HPDE6-E6E7 (cell line): ENCODE measurements at regions not wholly inside any gene's neighbourhood (a gene's known extent, or its start where the extent isn't known, plus 50 kb on each side); places are given as distances from the start of the nearest gene placed in this dataset.
"Not testable (repeated sequence)": the region's sequence is repeated elsewhere in the genome, so short reads cannot be mapped to it uniquely, and the experiment has no call there.

Source experiments
- DNase-seq: peaks from one replicate; pipeline ENCODE4 v3.0.0; 2011; ENCODE audit warnings: missing footprints; ENCODE audit errors: extremely low spot score

GRCh38 chr11:42301777-42302176 is 842.3 kb upstream of the LRRC4C start:
- DNase-seq, result no peak

- DNase-seq, result no peak
Measured at GRCh38 chr11:42311514-42311913, 852.1 kb upstream of the LRRC4C start.

DNA sequence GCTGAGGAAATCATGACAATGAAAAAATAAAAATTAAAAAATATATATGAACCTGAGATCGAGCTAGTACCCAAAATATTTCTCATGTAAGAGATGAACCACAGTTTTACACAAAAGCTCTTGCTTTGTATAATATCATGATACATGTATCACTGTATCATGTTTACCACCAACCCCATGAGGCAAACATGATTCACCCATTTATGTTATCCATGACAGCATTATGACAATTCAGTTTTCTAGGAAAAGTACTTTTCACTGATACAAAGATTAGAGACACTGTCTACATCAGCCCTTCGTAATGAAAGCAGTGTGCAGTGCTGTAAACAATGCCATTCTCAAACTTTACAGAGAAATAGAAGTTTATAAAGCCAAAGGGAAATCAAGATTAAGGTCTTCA is 852.5 kb upstream of the LRRC4C start:
- no peak for DNase-seq

DNA sequence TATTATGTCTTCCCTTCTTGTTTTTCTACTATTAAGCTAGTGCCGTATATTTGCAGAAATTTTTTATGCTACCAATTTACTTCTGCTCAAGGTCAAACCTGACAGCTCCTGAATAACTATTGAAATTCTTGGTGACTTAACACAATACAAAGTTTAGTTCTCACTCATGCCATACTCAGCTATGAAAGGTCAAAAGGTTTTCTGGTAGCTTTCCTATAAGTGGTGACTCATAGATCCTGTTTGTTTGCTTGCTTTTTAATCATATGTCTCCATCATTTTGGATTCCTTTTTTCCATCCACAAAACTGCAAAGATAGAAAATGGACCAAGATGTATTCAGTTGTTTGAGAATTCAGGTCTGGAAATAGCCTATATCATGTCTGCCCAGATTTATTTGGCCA is 855.8 kb upstream of the LRRC4C start:
- DNase-seq, result no peak

- DNase-seq, result no peak
Measured at GRCh38 chr11:42315846-42316245, 856.4 kb upstream of the LRRC4C start.

- no peak for DNase-seq
Measured at GRCh38 chr11:42319921-42320320, 860.5 kb upstream of the LRRC4C start.

DNA sequence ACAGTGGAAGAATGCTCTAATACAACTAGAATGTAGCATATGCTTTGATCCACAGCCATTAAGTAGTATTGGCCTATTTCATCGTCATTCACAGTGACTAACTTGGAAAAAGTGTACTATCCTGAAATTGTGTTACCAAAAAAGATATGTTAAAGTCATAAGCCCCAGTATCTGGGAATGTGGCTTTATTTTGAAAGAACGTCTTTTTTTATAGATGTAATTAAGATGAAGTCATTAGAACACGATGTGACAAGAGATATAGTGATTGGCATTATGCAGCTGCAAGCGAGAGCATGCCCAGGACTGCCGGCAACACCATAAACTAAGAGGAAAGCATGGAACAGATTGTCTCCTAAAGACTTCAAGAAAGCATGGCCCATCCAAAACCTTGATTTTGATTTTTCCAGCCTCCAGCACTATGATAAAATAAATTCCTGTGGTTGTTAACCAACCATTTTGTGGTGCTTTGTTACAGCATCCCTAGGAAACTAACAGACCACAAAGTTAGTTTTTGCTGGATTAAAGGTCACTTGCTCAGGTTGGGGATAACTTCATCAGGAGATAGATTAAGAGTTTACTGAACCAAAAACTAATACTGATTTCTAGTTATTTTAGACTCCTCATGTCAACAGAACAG is 870.6 kb upstream of the LRRC4C start:
- no peak for DNase-seq

DNA sequence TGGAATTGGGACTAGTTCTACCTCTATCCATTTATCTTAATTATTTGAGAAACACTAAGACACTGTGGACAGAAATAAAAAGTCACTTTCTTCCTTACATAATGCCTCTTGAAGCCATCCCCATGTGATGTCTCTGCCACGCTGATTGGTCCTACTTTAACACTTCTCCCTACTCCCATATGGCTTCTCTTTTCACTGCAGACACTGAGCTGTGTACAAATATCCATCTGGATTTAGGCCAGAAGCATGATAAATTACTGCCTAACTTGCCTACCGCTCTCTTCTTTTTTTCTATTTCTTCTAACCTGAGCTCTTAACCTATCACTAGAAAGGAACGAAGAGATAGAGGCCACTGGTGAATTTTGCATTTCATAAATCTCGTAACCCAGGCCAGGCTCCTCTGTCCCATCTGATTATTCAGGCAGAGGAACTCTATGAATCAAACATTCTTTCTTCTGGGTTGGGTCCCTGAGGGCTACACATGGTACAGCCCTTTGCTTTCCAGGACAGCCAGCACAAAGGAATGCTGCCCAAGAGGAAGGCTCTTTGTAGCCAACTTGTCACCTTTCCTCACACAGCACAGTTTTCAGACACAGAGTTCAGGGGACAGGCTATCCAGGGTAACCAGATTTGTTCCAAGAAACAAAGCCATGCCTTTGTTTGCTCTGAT is 878.5 kb upstream of the LRRC4C start:
- DNase-seq, result no peak

GRCh38 chr11:42344204-42344792 is 884.8 kb upstream of the LRRC4C start:
- no peak for DNase-seq

- DNase-seq, result no peak
Measured at GRCh38 chr11:42345933-42346332, 886.5 kb upstream of the LRRC4C start.

- no peak for DNase-seq
Measured at GRCh38 chr11:42363701-42364100, 904.2 kb upstream of the LRRC4C start.

- DNase-seq, result no peak
Measured at GRCh38 chr11:42390116-42390515, 921.7 kb upstream of the API5 start.

DNA sequence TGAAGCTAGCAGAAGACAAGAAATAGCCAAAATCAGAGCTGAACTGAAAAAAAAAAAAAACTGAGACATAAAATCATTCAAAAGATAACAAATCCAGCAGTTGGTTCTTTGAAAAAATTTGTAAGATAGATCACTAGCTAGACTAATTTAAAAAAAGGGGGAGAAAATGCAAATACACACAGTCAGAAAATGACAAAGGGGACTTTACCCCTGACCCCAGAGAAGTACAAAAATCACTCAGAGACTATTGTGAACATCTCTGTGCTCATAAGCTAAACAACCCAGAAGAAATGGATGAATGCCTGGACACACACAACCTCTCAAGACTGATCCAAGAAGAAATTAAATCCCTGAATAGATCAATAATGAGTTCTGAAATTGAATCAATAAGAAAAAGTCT is 914.3 kb upstream of the API5 start:
- no peak for DNase-seq

DNA sequence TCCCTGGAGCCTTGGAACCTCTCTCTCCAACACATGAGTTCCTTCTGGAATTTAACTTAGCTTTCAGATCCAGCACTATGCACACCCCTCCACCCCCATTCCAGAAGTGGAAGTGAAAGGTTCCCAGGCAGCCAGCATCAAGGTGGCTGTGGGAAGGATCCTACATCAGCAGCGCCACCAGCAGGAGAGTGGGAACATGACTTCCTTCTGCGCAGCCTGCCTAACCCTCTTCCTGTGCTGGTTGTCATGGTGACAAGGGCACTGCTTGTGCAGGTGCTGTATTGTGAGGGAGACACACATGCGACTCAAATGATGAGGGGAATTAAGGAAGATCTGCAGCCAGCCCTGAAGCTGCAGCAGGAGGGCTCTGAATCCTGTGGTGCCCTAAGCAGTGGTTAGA is 904.5 kb upstream of the API5 start:
- DNase-seq, result no peak

GRCh38 chr11:42410251-42410955 is 901.4 kb upstream of the API5 start:
- no peak for DNase-seq

DNA sequence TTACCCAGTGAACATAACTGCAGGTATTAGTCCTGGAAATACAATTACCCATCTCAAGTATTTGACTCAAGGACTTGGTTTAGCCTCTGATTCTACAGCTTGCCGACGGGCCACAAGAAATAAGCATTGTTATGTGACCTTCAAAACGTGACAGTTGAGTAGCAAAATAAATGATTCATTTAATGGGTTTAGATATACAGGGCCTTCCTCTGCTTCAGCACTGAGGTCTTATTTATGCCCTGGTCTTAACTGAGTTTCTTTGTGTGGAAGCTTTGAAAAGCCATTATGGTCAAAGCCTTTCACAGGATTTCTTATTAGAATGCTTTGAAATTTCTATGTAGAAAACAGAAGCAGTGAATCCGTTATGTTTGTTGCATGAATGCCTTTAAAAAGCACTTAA is 899.2 kb upstream of the API5 start:
- no peak for DNase-seq

DNA sequence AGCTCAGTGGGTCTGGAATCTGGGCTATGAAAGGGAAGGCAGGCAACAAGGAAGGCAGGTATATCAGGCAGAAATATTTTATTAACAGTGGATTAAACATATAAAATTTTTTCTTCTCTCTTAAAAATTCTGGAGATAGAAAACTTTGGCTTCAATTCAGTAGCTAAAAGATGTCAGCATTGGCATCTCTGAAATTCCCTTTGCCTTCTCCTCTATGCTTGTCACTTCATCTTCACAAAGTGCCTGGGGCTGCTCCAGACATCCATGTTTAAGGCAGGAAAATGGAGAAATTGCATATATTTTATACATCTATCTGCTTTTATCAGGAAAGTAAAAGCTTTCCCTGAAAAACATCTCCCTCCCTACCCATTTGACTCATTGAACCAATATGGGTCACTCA is 894.1 kb upstream of the API5 start:
- DNase-seq, result no peak

- DNase-seq, result no peak
Measured at GRCh38 chr11:42422090-42422489, 889.7 kb upstream of the API5 start.

DNA sequence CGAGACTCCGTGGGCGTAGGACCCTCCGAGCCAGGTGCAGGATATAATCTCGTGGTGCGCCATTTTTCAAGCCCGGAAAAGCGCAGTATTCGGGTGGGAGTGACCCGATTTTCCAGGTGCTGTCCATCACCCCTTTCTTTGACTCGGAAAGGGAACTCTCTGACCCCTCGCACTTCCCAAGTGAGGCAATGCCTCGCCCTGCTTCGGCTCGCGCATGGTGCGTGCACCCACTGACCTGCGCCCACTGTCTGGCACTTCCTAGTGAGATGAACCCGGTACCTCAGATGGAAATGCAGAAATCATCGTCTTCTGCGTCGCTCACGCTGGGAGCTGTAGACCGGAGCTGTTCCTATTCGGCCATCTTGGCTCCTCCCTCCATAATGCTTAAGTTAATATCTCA is 876.9 kb upstream of the API5 start:
- not testable (repeated sequence) for DNase-seq

DNA sequence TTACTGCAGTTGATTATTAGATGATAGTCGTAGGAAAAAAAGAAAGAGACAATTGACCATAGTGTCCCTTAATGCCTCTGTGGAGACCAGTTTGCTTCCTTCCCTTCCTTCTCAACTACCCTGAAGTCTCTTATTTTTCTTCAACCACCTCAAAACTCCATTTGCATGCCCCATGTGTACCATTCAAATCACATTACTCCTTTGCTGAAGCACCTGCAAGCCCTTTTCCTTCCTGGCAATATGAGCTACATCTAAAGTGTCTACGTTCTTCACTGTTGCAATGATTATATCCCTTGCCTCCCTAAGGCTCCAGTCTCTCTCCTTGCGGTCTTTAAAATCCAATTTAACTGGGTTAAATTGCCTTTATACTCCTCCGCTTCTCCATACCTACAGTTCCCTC is 867.4 kb upstream of the API5 start:
- no peak for DNase-seq

DNA sequence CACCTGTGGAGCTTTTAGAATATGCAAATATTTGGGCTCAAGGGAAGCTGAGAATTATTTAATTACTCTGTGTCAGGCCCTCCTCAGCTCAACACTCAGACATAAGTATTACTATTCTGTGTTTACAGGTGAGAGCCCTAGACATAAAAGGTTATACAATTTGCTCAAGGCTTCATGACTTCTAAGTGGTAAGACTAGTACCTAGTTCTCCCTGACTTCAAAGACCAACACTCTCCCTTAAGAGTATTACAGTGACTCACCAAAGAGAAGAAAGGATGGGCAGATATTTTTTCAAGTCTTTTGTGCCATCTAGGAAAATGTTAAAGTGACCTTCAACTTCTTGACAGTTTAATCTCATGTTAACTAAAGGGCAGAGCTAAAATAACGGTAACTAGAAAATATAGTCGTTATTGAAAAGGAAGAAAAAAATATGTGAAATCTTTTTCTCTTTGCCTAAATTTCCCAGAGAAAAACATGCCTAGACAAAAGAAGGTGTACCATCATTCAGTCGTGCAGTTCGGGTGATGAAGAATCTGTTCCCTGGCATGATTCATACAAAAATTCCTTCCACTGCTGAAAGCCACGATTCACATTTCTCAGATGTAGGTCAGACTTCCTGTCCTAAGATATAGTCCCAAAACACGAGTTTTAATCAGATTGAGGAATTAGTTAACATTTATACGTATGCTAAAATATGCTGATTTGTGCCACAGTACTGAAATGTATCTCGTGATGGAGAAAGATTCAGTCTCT is 849.1 kb upstream of the API5 start:
- DNase-seq, result no peak

DNA sequence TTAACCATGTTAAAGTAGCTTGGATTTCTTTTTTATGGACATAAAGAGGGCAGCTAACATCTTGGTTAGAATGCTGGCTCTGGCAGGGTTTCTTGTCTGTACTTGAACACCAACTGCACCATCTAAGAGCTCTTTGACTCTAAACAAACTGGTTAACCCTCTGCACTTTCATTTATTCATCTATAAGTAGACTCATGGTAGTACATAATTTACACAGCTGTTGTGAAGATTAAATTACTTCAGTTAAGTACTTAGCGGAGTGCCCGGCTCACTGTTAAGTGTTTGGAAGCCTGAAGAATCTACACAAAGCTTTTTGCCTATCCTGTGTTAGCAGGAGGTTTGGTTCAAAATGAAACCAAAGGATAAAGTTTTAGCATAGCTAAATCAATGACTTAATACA is 846.2 kb upstream of the API5 start:
- no peak for DNase-seq
